ENCODE measurements at regions not wholly inside any gene's neighbourhood (a gene's known extent, or its start where the extent isn't known, plus 50 kb on each side); places are given as distances from the start of the nearest gene placed in this dataset.

- no peak for TF ChIP-seq REST (IDR thresholded peaks at IDR 0.05)
- no peak for TF ChIP-seq EP300 (IDR thresholded peaks at IDR 0.05)
- TF ChIP-seq MAZ (IDR thresholded peaks at IDR 0.05; ENCODE audit: borderline replicate concordance, low read depth, low read length): no peak
These were observed 312.1 kb upstream of the ROBO1 start (continued) for GRCh38 chr3:80079886-80080285.

GRCh38 chr3:80068459-80068858, 300.7 kb upstream of the ROBO1 start:
- Histone ChIP-seq H3K9me3 (no peaks in the 10 kb centered on the region; the same call in 2 of the 3 replicates), H3K4me2 (no peak overlapping the region), H3K27ac (no peak overlapping the region), H3K4me3 (no peak overlapping the region), H3K4me1 (no peaks in the 10 kb centered on the region)
- DNase-seq (ENCODE audit: low read depth in 1 of 2, low spot score in 1 of 2) (no peak), FAIRE-seq (no peak), ATAC-seq (no peak)
- CTCF ChIA-PET: no interaction called here
- WGBS (ENCODE audit: missing lambda C conversion rate): 21% methylated on average over 3 of the region's 3 CpGs
- POLR2A ChIA-PET: no interaction called here
- no peak for TF ChIP-seq KDM1A (IDR thresholded peaks at IDR 0.05; ENCODE audit: low read depth)
- no peak for TF ChIP-seq SREBF2 (IDR thresholded peaks at IDR 0.05)
- TF ChIP-seq EHF (CRISPR knock-in tag; IDR thresholded peaks at IDR 0.05): no peak
- no peak for TF ChIP-seq HOXB13 (CRISPR knock-in tag; IDR thresholded peaks at IDR 0.05; ENCODE audit: low read depth)
- TF ChIP-seq PHF8 (IDR thresholded peaks at IDR 0.05; ENCODE audit: borderline replicate concordance, low read depth): no peak
- no peak for TF ChIP-seq NPAS2 (CRISPR knock-in tag; IDR thresholded peaks at IDR 0.05; ENCODE audit: borderline replicate concordance)
- TF ChIP-seq MAZ (IDR thresholded peaks at IDR 0.05; ENCODE audit: borderline replicate concordance, low read depth, low read length): no peak
- no peak for TF ChIP-seq USF2 (IDR thresholded peaks at IDR 0.05)
- no peak for TF ChIP-seq HEYL (CRISPR knock-in tag; IDR thresholded peaks at IDR 0.05)
- TF ChIP-seq, protein P1, sequence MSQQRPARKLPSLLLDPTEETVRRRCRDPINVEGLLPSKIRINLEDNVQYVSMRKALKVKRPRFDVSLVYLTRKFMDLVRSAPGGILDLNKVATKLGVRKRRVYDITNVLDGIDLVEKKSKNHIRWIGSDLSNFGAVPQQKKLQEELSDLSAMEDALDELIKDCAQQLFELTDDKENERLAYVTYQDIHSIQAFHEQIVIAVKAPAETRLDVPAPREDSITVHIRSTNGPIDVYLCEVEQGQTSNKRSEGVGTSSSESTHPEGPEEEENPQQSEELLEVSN (IDR thresholded peaks at IDR 0.05; ENCODE audit: borderline replicate concordance, low read depth): no peak
- TF ChIP-seq ESRRA (IDR thresholded peaks at IDR 0.05; ENCODE audit: borderline replicate concordance, low read length): no peak
- no peak for TF ChIP-seq CHD4 (IDR thresholded peaks at IDR 0.05; ENCODE audit: borderline replicate concordance)
- no peak for TF ChIP-seq JUNB (IDR thresholded peaks at IDR 0.05)
- TF ChIP-seq POLR2AphosphoS2 (conservative IDR thresholded peaks at IDR 0.05; ENCODE audit: low read length): no peak
- no peak for TF ChIP-seq HDAC2 (IDR thresholded peaks at IDR 0.05)
- no peak for TF ChIP-seq HOXA7 (CRISPR knock-in tag; IDR thresholded peaks at IDR 0.05)

GRCh38 chr3:80063535-80063934, 295.7 kb upstream of the ROBO1 start:
- POLR2A ChIA-PET: no interaction called here
- no peak for DNase-seq (ENCODE audit: low read depth in 1 of 2, low spot score in 1 of 2)
- ATAC-seq: no peak
- CTCF ChIA-PET: interaction anchor here (0.6 kb wide), 1 partner anchor 83 kb away, joined by 3 read pairs; no protein-coding TSS in a partner anchor
- no peak for TF ChIP-seq CBX2 (IDR thresholded peaks at IDR 0.05; ENCODE audit: borderline replicate concordance, low read depth)
- TF ChIP-seq USF2 (IDR thresholded peaks at IDR 0.05): no peak
- TF ChIP-seq EHF (CRISPR knock-in tag; IDR thresholded peaks at IDR 0.05): no peak
- no peak for TF ChIP-seq ZSCAN20 (CRISPR knock-in tag; IDR thresholded peaks at IDR 0.05)
- TF ChIP-seq POLR2A (IDR thresholded peaks at IDR 0.05; ENCODE audit: low read length): no peak
- TF ChIP-seq HOXB5 (CRISPR knock-in tag; IDR thresholded peaks at IDR 0.05): no peak
- no peak for TF ChIP-seq ESRRA (IDR thresholded peaks at IDR 0.05; ENCODE audit: borderline replicate concordance, low read length)
- no peak for TF ChIP-seq HDAC2 (IDR thresholded peaks at IDR 0.05)
- no peak for TF ChIP-seq HOXB13 (CRISPR knock-in tag; IDR thresholded peaks at IDR 0.05; ENCODE audit: low read depth)
- TF ChIP-seq KDM5A (IDR thresholded peaks at IDR 0.05): no peak
- TF ChIP-seq NPAS2 (CRISPR knock-in tag; IDR thresholded peaks at IDR 0.05; ENCODE audit: borderline replicate concordance): no peak
- no peak for TF ChIP-seq ATOH8 (CRISPR knock-in tag; IDR thresholded peaks at IDR 0.05; ENCODE audit: low read depth)
- Histone ChIP-seq H3K27ac (no peak overlapping the region), H3K4me2 (no peak overlapping the region), H3K4me1 (no peaks in the 10 kb centered on the region), H3K4me3 (no peak overlapping the region), H3K9me3 (no peaks in the 10 kb centered on the region; the same call in 1 of the 3 replicates)
- FAIRE-seq: no peak
- 29% methylated on average over 6 of the region's 8 CpGs for WGBS (ENCODE audit: missing lambda C conversion rate)

All from A549 (cell line).